SK-N-SH (cell line): ENCODE measurements at regions not wholly inside any gene's neighbourhood (a gene's known extent, or its start where the extent isn't known, plus 50 kb on each side); places are given as distances from the start of the nearest gene placed in this dataset.

ENCODE experiments used
- CTCF ChIA-PET: fragments of 300-600, 350-600 bp; formaldehyde crosslinking; extraction: SDS; loops from one replicate; lab custom pipeline; 2021; lab: Yijun Ruan, JAX
- POLR2A ChIA-PET: fragments of 350-600 bp; sonication (Branson Sonifier 250); formaldehyde crosslinking; extraction: SDS; loops from one replicate; lab custom pipeline; 2020; ENCODE audit warnings: antibody characterized with exemption, inconsistent platforms; lab: Yijun Ruan, JAX
- DNase-seq: peaks from one replicate; pipeline ENCODE4 v3.0.0; 2012
- H2AFZ ChIP-seq: fragments of 200-600 bp; sonication (generic); 2 replicates; pipeline ENCODE4 v1.8.1; 2016; ENCODE audit warnings: antibody characterized with exemption, mild to moderate bottlenecking, low read depth
- H3F3A ChIP-seq: fragments of 200-600 bp; sonication (generic); replicated peaks from 2 replicates; pipeline ENCODE3; 2016; ENCODE audit warnings: antibody characterized with exemption, mild to moderate bottlenecking; ENCODE audit not compliant: insufficient read depth
- H3K27ac ChIP-seq, 2 experiments: fragments of 200-500 bp in 1 of 2; fragments of 200-600 bp in 1 of 2; sonication (Bioruptor generic) in 1 of 2; sonication (generic), shearing (Covaris generic) in 1 of 2; 2 replicates each; pipeline versions ENCODE4 v1.5.1 to v1.6.1; 2014 to 2016; ENCODE audit warnings: low read depth in 2 of 2, inconsistent platforms in 1 of 2, low read length in 1 of 2, mild to moderate bottlenecking in 1 of 2, mixed read lengths in 1 of 2
- H3K27me3 ChIP-seq: fragments of 200-600 bp; sonication (generic), shearing (Covaris generic); 2 replicates; pipeline ENCODE4 v1.6.1; 2016; ENCODE audit warnings: mixed run types; ENCODE audit not compliant: insufficient read depth
- H3K36me3 ChIP-seq, 2 experiments: fragments of 200-500 bp in 1 of 2; fragments of 200-600 bp in 1 of 2; sonication (Bioruptor generic) in 1 of 2; sonication (generic) in 1 of 2; replicated peaks in 1 of 2; 2 replicates each; pipeline versions ENCODE3 to v1.5.1; 2014 to 2016; ENCODE audit warnings: low read length in 1 of 2, mild to moderate bottlenecking in 1 of 2; ENCODE audit not compliant: insufficient read depth in 2 of 2, control insufficient read depth in 1 of 2
- H3K4me1 ChIP-seq, 2 experiments: fragments of 200-500 bp in 1 of 2; fragments of 200-600 bp in 1 of 2; sonication (Bioruptor generic) in 1 of 2; sonication (generic), shearing (Covaris generic) in 1 of 2; 2 replicates each; pipeline versions ENCODE4 v1.5.1 to v1.6.1; 2014 to 2016; ENCODE audit warnings: low read depth in 1 of 2, low read length in 1 of 2, mixed run types in 1 of 2; ENCODE audit not compliant: insufficient read depth in 2 of 2, control insufficient read depth in 1 of 2
- H3K4me2 ChIP-seq: fragments of 200-600 bp; sonication (generic), shearing (Covaris generic); 2 replicates; pipeline ENCODE4 v1.6.1; 2017; ENCODE audit warnings: mixed run types
- H3K4me3 ChIP-seq, 2 experiments: fragments of 200-500 bp in 1 of 2; fragments of 200-600 bp in 1 of 2; sonication (Bioruptor generic) in 1 of 2; sonication (generic), shearing (Covaris generic) in 1 of 2; 2 replicates each; pipeline versions ENCODE4 v1.5.1 to v1.8.1; 2014 to 2016; ENCODE audit warnings: low read depth in 2 of 2, inconsistent platforms in 1 of 2, low read length in 1 of 2, mild to moderate bottlenecking in 1 of 2, mixed read lengths in 1 of 2, moderate library complexity in 1 of 2
- H3K79me2 ChIP-seq: fragments of 200-600 bp; sonication (generic); 2 replicates; pipeline ENCODE4 v1.8.1; 2017; ENCODE audit warnings: mild to moderate bottlenecking; ENCODE audit not compliant: insufficient read depth
- H3K9ac ChIP-seq: fragments of 200-600 bp; sonication (generic); 2 replicates; pipeline ENCODE4 v1.6.1; 2017; ENCODE audit warnings: mixed run types
- H3K9me2 ChIP-seq: fragments of 200-600 bp; sonication (generic); 2 replicates; pipeline ENCODE4 v1.6.1; 2017; ENCODE audit warnings: mixed run types
- H3K9me3 ChIP-seq: fragments of 200-600 bp; sonication (generic); 2 replicates; pipeline ENCODE4 v1.6.1; 2017; ENCODE audit warnings: mixed run types, mild to moderate bottlenecking, moderate library complexity
- H4K20me1 ChIP-seq: fragments of 200-600 bp; sonication (generic); 2 replicates; pipeline ENCODE4 v1.6.1; 2017; ENCODE audit warnings: mild to moderate bottlenecking, mixed run types; ENCODE audit not compliant: insufficient read depth
- EP300 ChIP-seq, 2 experiments: IDR thresholded peaks; 2 replicates each; pipeline versions ENCODE4 v1.4.0 to v1.6.1; 2012; ENCODE audit warnings: borderline replicate concordance in 1 of 2, low read depth in 1 of 2, low read length in 1 of 2
- EZH2phosphoT487 ChIP-seq: fragments of 200-600 bp; sonication (generic); IDR thresholded peaks from 2 replicates; pipeline ENCODE4 v1.6.1; 2017; ENCODE audit warnings: low read depth, mixed run types, mild to moderate bottlenecking, antibody characterized with exemption, moderate library complexity, borderline replicate concordance
- FOSL2 ChIP-seq: IDR thresholded peaks from 2 replicates; pipeline ENCODE4 v1.4.0; 2012; ENCODE audit warnings: low read depth, mild to moderate bottlenecking, moderate library complexity, borderline replicate concordance
- FOXM1 ChIP-seq: IDR thresholded peaks from 2 replicates; pipeline ENCODE4 v1.4.0; 2012; ENCODE audit warnings: low read depth, mild to moderate bottlenecking
- GATA2 ChIP-seq: sonication (generic); formaldehyde crosslinking; IDR thresholded peaks from 2 replicates; pipeline ENCODE4 v1.5.0; 2020; ENCODE audit warnings: mild to moderate bottlenecking, missing genetic modification reagents
- JUND ChIP-seq: IDR thresholded peaks from 2 replicates; pipeline ENCODE4 v1.4.0; 2012
- MXI1 ChIP-seq: IDR thresholded peaks from 2 replicates; pipeline ENCODE4 v1.6.1; 2012; ENCODE audit warnings: mild to moderate bottlenecking, low read depth, low read length, improper control_type of control experiment
- NFIC ChIP-seq: IDR thresholded peaks from 2 replicates; pipeline ENCODE4 v1.4.0; 2012; ENCODE audit warnings: borderline replicate concordance
- POLR2AphosphoS5 ChIP-seq: IDR thresholded peaks from 2 replicates; pipeline ENCODE4 v1.6.1; 2012; ENCODE audit warnings: low read depth, low read length
- TAF1 ChIP-seq: IDR thresholded peaks from 2 replicates; pipeline ENCODE4 v1.6.1; 2012; ENCODE audit warnings: low read depth, mild to moderate bottlenecking, low read length, moderate library complexity, borderline replicate concordance
- TCF12 ChIP-seq: IDR thresholded peaks from 2 replicates; pipeline ENCODE4 v1.4.0; 2012
- TEAD4 ChIP-seq: IDR thresholded peaks from 2 replicates; pipeline ENCODE4 v1.4.0; 2012; ENCODE audit warnings: mild to moderate bottlenecking, borderline replicate concordance; ENCODE audit not compliant: insufficient read depth
- WGBS: methylation state at CpG from one replicate; pipeline ENCODE4 v1.1.6; 2017; ENCODE audit warnings: low lambda C conversion rate; 5-methylcytosine and 5-hydroxymethylcytosine counted together
- TF ChIP-seq, protein P1 (sequence below): IDR thresholded peaks from 2 replicates; pipeline ENCODE4 v1.4.0; 2012; ENCODE audit warnings: low read depth, borderline replicate concordance
- TF ChIP-seq, protein P2 (sequence below): IDR thresholded peaks from 2 replicates; pipeline ENCODE4 v1.4.0; 2012; ENCODE audit warnings: low read depth
- TF ChIP-seq, protein P3 (sequence below): fragments of 150-350 bp; IDR thresholded peaks from 2 replicates; pipeline ENCODE4 v1.6.1; 2017; ENCODE audit warnings: antibody characterized with exemption, low read length, low read depth, borderline replicate concordance

DNA sequence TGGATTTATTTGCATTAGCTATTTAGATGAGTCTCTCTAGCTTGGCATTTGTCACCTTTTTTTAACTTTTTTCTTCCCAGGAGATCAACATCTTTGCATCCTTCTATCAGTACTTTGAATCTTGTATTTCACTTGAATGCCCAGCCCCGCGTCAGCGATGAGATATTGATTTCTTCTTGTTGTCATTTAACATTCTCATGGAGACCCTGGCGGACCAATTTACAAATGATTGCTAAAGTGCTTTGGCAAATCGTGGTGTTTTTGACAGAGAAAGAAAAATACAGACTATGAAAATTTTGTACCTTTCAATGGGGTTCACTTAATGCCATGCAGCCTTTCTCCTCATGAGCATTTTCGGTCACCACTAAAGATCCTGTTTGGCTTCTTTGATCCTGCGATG, 269.7 kb downstream of the ABCC12 start:
- H3K9me3 ChIP-seq: no peaks in the 10 kb centered on the region
- no peak overlapping the region for H2AFZ ChIP-seq
- POLR2A ChIA-PET: no interaction called here
- H3K4me3 ChIP-seq: no peak overlapping the region
- H3K4me2 ChIP-seq: no peak overlapping the region
- TF ChIP-seq EP300 (IDR thresholded peaks at IDR 0.05; ENCODE audit: borderline replicate concordance in 1 of 2, low read depth in 1 of 2, low read length in 1 of 2): no peak
- TF ChIP-seq MXI1: no peak
- TF ChIP-seq, protein P1, sequence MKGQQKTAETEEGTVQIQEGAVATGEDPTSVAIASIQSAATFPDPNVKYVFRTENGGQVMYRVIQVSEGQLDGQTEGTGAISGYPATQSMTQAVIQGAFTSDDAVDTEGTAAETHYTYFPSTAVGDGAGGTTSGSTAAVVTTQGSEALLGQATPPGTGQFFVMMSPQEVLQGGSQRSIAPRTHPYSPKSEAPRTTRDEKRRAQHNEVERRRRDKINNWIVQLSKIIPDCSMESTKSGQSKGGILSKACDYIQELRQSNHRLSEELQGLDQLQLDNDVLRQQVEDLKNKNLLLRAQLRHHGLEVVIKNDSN: no peak
- no peak for TF ChIP-seq EZH2phosphoT487
- TF ChIP-seq TCF12: no peak
- no peak for TF ChIP-seq TEAD4
- no peak for TF ChIP-seq NFIC
- TF ChIP-seq TAF1: no peak
- no peak for TF ChIP-seq GATA2 (CRISPR knock-in tag)
- no peak for TF ChIP-seq FOXM1
- TF ChIP-seq JUND: no peak
- no peak for TF ChIP-seq POLR2AphosphoS5
- TF ChIP-seq FOSL2: no peak
- H4K20me1 ChIP-seq: no peaks in the 10 kb centered on the region
- H3K4me1 ChIP-seq: peaks cover 0 to 18% of the 10 kb centered on the region in 2 experiments; a peak in 1 of 4 replicates
- CTCF ChIA-PET: interaction anchor here (0.9 kb wide), 1 partner anchor 741 kb away, joined by 3 read pairs; no protein-coding TSS in a partner anchor
- no peaks in the 10 kb centered on the region for H3F3A ChIP-seq
- no peaks in the 10 kb centered on the region for H3K27me3 ChIP-seq
- H3K9me2 ChIP-seq: no peaks in the 10 kb centered on the region
- 74% methylated on average over 7 of the region's 7 CpGs for WGBS
- no peaks in the 10 kb centered on the region for H3K36me3 ChIP-seq
- H3K9ac ChIP-seq: no peak overlapping the region
- no peak overlapping the region for H3K27ac ChIP-seq
- H3K79me2 ChIP-seq: no peaks in the 10 kb centered on the region
- no peak for DNase-seq

DNA sequence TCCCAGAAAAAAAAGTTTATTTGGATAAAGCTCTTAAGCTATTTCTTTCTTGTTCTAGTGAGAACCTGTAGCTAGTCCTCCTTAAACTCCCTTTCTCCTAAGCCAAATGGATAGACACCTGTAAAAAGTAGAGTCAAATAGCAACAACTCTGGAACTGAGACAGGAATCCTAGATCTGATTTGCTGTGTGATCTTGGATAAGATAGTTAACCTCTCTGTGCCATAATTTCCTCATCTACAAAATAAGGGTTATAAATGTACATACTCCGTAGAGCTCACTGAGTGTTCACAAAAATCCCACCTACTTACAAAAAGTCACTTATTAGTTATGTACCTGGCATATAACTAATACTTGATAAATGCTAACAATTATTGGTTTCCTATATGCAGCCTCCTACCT, 270.3 kb downstream of the ABCC12 start:
- Histone ChIP-seq H3K4me3 (no peak overlapping the region), H3K27ac (no peak overlapping the region), H3K4me1 (peaks cover 0 to 18% of the 10 kb centered on the region in 2 experiments; a peak in 1 of 4 replicates), H3F3A (no peaks in the 10 kb centered on the region), H3K79me2 (no peaks in the 10 kb centered on the region), H3K4me2 (no peak overlapping the region), H3K27me3 (no peaks in the 10 kb centered on the region), H3K36me3 (no peaks in the 10 kb centered on the region), H3K9ac (no peak overlapping the region), H3K9me3 (no peaks in the 10 kb centered on the region), H2AFZ (no peak overlapping the region), H4K20me1 (no peaks in the 10 kb centered on the region), H3K9me2 (no peaks in the 10 kb centered on the region)
- TF ChIP-seq, protein P2, sequence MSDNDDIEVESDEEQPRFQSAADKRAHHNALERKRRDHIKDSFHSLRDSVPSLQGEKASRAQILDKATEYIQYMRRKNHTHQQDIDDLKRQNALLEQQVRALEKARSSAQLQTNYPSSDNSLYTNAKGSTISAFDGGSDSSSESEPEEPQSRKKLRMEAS: no peak
- TF ChIP-seq GATA2 (CRISPR knock-in tag): no peak
- TF ChIP-seq, protein P3, sequence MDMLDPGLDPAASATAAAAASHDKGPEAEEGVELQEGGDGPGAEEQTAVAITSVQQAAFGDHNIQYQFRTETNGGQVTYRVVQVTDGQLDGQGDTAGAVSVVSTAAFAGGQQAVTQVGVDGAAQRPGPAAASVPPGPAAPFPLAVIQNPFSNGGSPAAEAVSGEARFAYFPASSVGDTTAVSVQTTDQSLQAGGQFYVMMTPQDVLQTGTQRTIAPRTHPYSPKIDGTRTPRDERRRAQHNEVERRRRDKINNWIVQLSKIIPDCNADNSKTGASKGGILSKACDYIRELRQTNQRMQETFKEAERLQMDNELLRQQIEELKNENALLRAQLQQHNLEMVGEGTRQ: no peak
- CTCF ChIA-PET: interaction anchor here (0.9 kb wide), 1 partner anchor 741 kb away, joined by 3 read pairs; no protein-coding TSS in a partner anchor
- POLR2A ChIA-PET: no interaction called here
- 35% methylated on average over 1 of the region's 1 CpG for WGBS
- DNase-seq: no peak
